H7 (cell line): ENCODE measurements at regions not wholly inside any gene's neighbourhood (a gene's known extent, or its start where the extent isn't known, plus 50 kb on each side); places are given as distances from the start of the nearest gene placed in this dataset.

Experiments
- DNase-seq: peaks from one replicate; pipeline ENCODE4 v3.0.0; 2012
- H3K27me3 ChIP-seq: 2 replicates; pipeline ENCODE4 v1.6.0; 2011; ENCODE audit warnings: mild to moderate bottlenecking, low read length; ENCODE audit not compliant: control insufficient read depth, insufficient read depth
- H3K36me3 ChIP-seq: replicated peaks from 2 replicates; pipeline ENCODE4 v1.5.1; 2011; ENCODE audit warnings: low read length; ENCODE audit not compliant: control insufficient read depth, insufficient read depth
- H3K4me3 ChIP-seq: 2 replicates; pipeline ENCODE4 v1.5.1; 2011; ENCODE audit warnings: low read depth, mild to moderate bottlenecking, control low read depth, low read length, moderate library complexity; ENCODE audit not compliant: insufficient read depth

DNA sequence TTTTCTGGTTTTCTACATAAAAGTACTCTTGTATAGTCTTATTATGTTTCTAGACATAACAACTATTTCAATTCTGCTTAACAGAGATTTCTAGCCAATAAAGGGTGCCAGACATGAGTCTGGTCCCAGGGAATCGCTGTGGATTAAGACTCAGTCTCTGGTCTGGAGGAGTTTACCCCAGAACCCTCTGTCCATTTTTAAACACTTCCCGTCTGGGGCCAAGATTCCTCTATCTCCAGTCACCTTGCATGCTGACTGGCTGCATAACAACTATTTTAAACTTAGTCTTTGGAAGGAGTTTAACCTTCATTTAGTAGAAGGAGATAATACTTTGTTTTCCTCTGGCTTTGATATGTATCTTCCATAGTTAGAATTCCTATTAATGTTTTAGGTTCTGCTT lies 163.1 kb upstream of the IFNG-AS1 start:
- Histone ChIP-seq H3K36me3 (no peaks in the 10 kb centered on the region), H3K4me3 (no peak overlapping the region), H3K27me3 (no peaks in the 10 kb centered on the region)
- no peak for DNase-seq

GRCh38 chr12:67826946-67827720 lies 162.1 kb upstream of the IFNG-AS1 start:
- DNase-seq: no peak
- H3K4me3 ChIP-seq: no peak overlapping the region
- no peaks in the 10 kb centered on the region for H3K27me3 ChIP-seq
- no peaks in the 10 kb centered on the region for H3K36me3 ChIP-seq

DNA sequence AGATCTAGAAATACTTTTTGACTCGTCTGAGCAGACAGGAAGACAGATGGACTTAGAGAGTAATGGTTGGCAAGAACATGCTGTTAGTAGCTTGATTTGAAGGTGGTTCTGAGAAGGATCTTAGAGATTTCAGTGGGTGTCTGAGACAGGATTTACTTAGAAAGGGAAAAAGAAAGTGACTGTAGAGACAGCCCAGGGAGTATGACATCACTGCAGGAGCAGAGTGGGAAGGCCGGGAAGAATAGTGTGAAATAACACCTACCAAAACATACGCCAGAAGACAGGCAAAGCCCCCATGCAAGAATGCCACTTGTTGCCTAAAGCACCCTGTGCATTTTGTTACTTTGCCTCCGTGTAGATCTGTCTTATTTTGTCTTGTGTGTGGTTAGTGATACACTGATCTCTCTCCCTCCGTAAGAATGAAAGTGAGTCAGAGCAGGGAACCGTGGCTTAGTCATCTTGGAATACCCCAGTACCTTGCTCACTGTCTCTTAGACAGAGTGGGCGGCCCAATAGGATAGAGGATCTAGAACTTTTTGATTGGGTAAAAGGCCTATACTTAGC lies 161.3 kb upstream of the IFNG-AS1 start:
- Histone ChIP-seq H3K4me3 (no peak overlapping the region), H3K36me3 (no peaks in the 10 kb centered on the region), H3K27me3 (no peaks in the 10 kb centered on the region)
- no peak for DNase-seq

DNA sequence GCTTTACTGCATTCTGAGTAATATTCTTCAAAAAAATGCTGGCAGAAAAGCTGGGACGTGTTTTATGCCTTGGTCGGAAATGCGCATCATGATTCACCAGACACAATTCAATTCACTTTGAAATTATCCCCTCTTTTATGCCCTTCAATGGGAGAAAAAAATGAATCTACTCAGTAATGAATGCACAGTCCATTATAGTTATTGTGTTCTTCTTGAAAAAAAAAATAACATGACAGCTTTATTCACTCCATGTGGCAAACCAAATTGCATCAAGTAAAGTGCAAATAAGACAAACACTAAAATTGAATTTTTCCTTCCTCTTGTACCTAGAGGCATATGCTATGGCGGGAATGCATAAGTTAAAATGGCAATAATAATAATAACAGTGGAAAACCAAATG lies 159.4 kb upstream of the IFNG-AS1 start:
- DNase-seq: no peak
- H3K4me3 ChIP-seq: no peak overlapping the region
- no peaks in the 10 kb centered on the region for H3K27me3 ChIP-seq
- H3K36me3 ChIP-seq: no peaks in the 10 kb centered on the region

DNA sequence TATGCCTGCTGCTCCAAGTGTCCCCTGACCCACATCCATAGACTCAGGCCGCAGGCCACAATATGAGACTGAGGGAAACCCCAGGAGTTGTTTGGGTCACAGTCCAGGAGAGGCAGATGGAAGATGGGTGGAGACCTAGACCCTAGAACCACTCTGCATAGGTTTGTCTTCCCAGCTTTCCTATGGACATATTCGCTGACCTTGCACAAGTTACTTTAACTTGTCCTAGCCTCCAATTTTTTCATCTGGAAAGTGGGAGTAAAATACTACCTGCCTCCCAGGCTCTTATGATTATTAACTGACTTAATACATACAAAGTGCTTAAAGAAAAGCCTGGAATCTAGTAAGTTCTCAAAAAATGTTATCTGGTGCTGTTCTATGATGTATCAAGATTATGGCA lies 157.1 kb upstream of the IFNG-AS1 start:
- H3K4me3 ChIP-seq: no peak overlapping the region
- DNase-seq: no peak
- no peaks in the 10 kb centered on the region for H3K27me3 ChIP-seq
- H3K36me3 ChIP-seq: no peaks in the 10 kb centered on the region

DNA sequence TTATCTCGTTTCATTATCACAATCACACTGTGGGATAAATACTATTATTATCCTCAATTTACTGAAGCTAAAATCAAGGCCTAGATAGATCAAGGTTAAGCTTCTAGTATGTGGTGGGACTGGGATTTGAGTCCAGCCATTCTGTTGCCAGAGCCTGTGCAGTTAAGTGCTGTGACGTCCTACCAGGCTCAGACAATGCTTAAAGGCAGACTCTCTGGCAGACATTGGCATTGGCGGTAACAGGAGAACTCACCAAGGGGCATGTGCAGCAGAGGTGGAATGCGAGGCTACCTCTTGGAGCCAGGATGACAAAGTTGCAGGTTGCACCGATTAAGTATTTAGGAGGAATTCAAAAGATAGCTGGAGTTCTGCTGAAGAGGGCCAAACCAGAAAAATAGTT lies 155.6 kb upstream of the IFNG-AS1 start:
- no peak overlapping the region for H3K4me3 ChIP-seq

GRCh38 chr12:67837876-67838275 lies 151.4 kb upstream of the IFNG-AS1 start:
- DNase-seq: no peak
- no peaks in the 10 kb centered on the region for H3K36me3 ChIP-seq
- no peaks in the 10 kb centered on the region for H3K27me3 ChIP-seq
- H3K4me3 ChIP-seq: no peak overlapping the region

More for the DNA sequence above, 155.6 kb upstream of the IFNG-AS1 start:
- DNase-seq: no peak
- Histone ChIP-seq H3K27me3 (no peaks in the 10 kb centered on the region), H3K36me3 (no peaks in the 10 kb centered on the region)

- Histone ChIP-seq H3K27me3 (no peaks in the 10 kb centered on the region), H3K36me3 (no peaks in the 10 kb centered on the region), H3K4me3 (no peak overlapping the region)
- no peak for DNase-seq
Observed at GRCh38 chr12:67842124-67842523, 147.1 kb upstream of the IFNG-AS1 start.

GRCh38 chr12:67843257-67843656 lies 146.0 kb upstream of the IFNG-AS1 start:
- Histone ChIP-seq H3K4me3 (no peak overlapping the region), H3K36me3 (no peaks in the 10 kb centered on the region), H3K27me3 (no peaks in the 10 kb centered on the region)
- DNase-seq: no peak

DNA sequence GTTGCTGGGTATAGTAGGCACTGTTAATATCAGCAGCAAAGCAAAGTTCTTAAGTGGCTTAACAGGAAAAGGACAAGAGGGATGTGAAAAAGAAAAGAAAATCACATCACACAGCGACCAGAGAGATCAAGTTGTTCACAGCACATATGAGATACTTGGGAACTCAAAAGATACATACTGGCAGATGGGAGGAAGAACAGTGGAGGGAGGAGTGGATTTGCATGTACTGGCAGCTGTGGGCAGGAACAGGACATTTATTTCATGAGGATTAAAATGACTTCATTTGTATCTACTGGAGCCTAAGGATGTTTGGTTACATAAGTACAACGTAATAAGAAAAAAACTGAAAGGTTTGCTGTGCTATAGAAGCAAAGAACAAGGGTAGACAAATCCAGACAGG lies 136.5 kb upstream of the IFNG-AS1 start:
- H3K4me3 ChIP-seq: no peak overlapping the region
- DNase-seq: no peak

DNA sequence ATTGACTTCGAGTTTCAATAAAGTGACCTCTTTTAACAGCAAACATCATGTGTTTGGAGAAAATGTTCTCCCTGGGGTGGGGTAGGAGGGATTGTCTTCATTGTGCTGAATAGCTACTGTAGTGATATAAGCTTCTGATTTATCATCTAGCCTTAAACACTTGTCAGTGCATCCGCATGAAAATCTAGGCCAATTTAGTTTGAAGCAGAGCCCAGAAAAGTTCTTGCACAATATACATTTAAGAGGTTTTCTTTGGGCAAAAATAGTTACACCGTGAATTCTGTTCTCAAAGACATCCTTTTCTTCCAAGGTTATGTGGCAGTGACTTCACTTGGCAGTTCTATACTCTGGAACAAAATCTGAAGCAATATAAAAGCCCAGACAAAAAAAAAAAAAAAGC lies 136.0 kb upstream of the IFNG-AS1 start:
- H3K27me3 ChIP-seq: no peaks in the 10 kb centered on the region

More for the DNA sequence above, 136.5 kb upstream of the IFNG-AS1 start:
- H3K27me3 ChIP-seq: no peaks in the 10 kb centered on the region
- no peaks in the 10 kb centered on the region for H3K36me3 ChIP-seq

DNA sequence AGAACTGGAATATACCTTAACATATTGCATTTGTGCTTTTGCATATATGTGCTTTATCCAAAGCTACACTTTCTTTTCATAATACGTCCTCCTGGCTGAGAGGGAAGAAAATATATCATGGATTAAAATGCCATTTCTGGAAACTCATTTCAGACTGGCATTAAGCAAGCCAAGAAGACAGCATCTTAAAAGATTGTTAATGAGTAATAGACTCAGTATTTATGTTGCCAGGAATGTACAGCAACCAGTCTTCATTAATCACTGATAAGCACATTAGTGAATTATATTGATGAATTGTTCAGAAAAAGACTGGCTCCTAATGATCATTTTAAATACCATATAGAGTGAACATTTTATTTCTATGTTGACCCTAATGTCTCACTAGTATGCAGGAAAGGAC lies 134.9 kb upstream of the IFNG-AS1 start:
- no peak for DNase-seq
- Histone ChIP-seq H3K4me3 (no peak overlapping the region), H3K36me3 (no peaks in the 10 kb centered on the region), H3K27me3 (no peaks in the 10 kb centered on the region)

More for the DNA sequence above, 136.0 kb upstream of the IFNG-AS1 start:
- H3K4me3 ChIP-seq: no peak overlapping the region
- H3K36me3 ChIP-seq: no peaks in the 10 kb centered on the region
- DNase-seq: no peak

DNA sequence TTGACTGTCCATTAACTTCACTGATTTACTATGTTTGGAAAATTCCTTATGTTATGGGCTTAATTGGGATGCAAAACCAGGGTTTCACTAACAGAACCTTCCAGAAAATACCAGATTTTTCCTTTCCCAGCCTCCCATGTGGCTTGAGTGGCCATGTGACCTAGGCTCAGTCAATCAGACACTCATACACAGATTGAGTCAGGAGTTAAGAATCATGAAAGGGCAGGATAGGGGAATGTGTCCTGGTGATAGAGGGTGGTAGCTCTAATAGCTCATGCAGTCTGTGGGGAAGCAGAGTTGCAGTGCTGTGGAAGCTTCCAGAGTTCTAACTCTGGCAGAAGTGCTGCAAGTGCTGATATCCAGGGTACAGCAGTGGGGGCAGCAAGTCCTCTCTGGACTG lies 134.1 kb upstream of the IFNG-AS1 start:
- Histone ChIP-seq H3K4me3 (no peak overlapping the region), H3K27me3 (no peaks in the 10 kb centered on the region), H3K36me3 (no peaks in the 10 kb centered on the region)
- no peak for DNase-seq

- no peaks in the 10 kb centered on the region for H3K27me3 ChIP-seq
- no peak overlapping the region for H3K4me3 ChIP-seq
- H3K36me3 ChIP-seq: no peaks in the 10 kb centered on the region
- DNase-seq: no peak
Observed at GRCh38 chr12:67871231-67871630, 118.0 kb upstream of the IFNG-AS1 start.

DNA sequence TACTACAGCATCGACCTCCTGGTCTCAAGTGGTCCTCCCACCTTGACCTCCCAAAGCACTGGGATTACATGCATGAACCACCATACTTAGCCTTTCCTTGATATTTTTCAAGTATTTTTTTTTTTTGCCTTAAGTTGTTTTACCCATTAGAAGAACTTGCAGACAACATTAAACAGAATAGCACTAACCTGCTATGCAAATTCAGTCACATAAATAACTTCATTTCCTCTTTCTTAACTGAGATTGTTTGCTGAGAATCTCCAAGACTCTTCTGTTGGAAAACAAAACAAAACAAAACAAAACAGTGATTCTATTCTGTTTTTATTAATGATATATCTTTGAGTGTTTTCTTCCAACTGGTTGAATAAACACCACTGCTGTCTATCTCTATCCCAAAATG lies 115.9 kb upstream of the IFNG-AS1 start:
- DNase-seq: no peak
- Histone ChIP-seq H3K27me3 (no peaks in the 10 kb centered on the region), H3K36me3 (no peaks in the 10 kb centered on the region), H3K4me3 (no peak overlapping the region)
